WTC11 (cell line): ENCODE measurements at regions not wholly inside any gene's neighbourhood (a gene's known extent, or its start where the extent isn't known, plus 50 kb on each side); places are given as distances from the start of the nearest gene placed in this dataset.

Source experiments
- ATAC-seq: fragments of 200-7000 bp; cut with Tn5 transposase; 2 replicates; pipeline ENCODE4 v1.10.0; 2021; ENCODE audit warnings: mild to moderate bottlenecking, moderate library complexity
- CTCF ChIA-PET: fragments of 300-600 bp; sonication (Branson Sonifier 250); formaldehyde crosslinking; loops from one replicate; lab custom pipeline; 2021; ENCODE audit warnings: antibody characterized with exemption; lab: Charles Lee
- POLR2A ChIA-PET: fragments of 350-600 bp; sonication (Branson Sonifier 250); formaldehyde crosslinking; loops from one replicate; lab custom pipeline; 2021; ENCODE audit warnings: antibody characterized with exemption; lab: Charles Lee
- DNase-seq: peaks from one replicate; pipeline ENCODE4 v3.0.0; 2021; ENCODE audit warnings: low spot score
- H3K27ac Mint-ChIP-seq: 2 replicates; pipeline ENCODE4 v1.8.0; 2021; ENCODE audit warnings: mixed read lengths
- H3K27me3 Mint-ChIP-seq: 2 replicates; pipeline ENCODE4 v1.8.0; 2021; ENCODE audit warnings: low read depth, mild to moderate bottlenecking, moderate library complexity, mixed read lengths
- H3K36me3 Mint-ChIP-seq: 2 replicates; pipeline ENCODE4 v1.8.0; 2021; ENCODE audit warnings: mixed read lengths
- H3K4me1 Mint-ChIP-seq: 2 replicates; pipeline ENCODE4 v1.8.0; 2022; ENCODE audit warnings: mixed read lengths
- H3K4me3 Mint-ChIP-seq: 2 replicates; pipeline ENCODE4 v1.8.0; 2021; ENCODE audit warnings: mild to moderate bottlenecking, moderate library complexity, mixed read lengths
- H3K9me3 Mint-ChIP-seq: 2 replicates; pipeline ENCODE4 v1.8.0; 2021; ENCODE audit warnings: mixed read lengths
- ESRRA ChIP-seq: sonication (generic); formaldehyde crosslinking; IDR thresholded peaks from 2 replicates; pipeline ENCODE4 v1.8.1; 2022; ENCODE audit warnings: mild to moderate bottlenecking, missing genetic modification reagents, borderline replicate concordance
- FOXK1 ChIP-seq: sonication (generic); formaldehyde crosslinking; IDR thresholded peaks from 2 replicates; pipeline ENCODE4 v1.8.0; 2022; ENCODE audit warnings: mild to moderate bottlenecking, moderate library complexity, missing genetic modification reagents
- FOXP1 ChIP-seq: sonication (generic); formaldehyde crosslinking; IDR thresholded peaks from 2 replicates; pipeline ENCODE4 v1.8.0; 2022; ENCODE audit warnings: missing genetic modification reagents, mild to moderate bottlenecking, moderate library complexity, borderline replicate concordance
- GABPB1 ChIP-seq: sonication (generic); formaldehyde crosslinking; IDR thresholded peaks from 2 replicates; pipeline ENCODE4 v1.8.1; 2023; ENCODE audit warnings: mild to moderate bottlenecking, missing genetic modification reagents
- GRHL2 ChIP-seq: fragments of 250-450 bp; sonication (Bioruptor Pico); IDR thresholded peaks from 2 replicates; pipeline ENCODE4 v1.8.0; 2022; ENCODE audit warnings: mild to moderate bottlenecking, moderate library complexity; ENCODE audit not compliant: insufficient replicate concordance, severe bottlenecking
- KAT7 ChIP-seq: sonication (generic); formaldehyde crosslinking; IDR thresholded peaks from 2 replicates; pipeline ENCODE4 v1.8.1; 2023; ENCODE audit warnings: missing genetic modification reagents, mild to moderate bottlenecking, borderline replicate concordance
- MXD4 ChIP-seq: fragments of 250-450 bp; sonication (Bioruptor Pico); IDR thresholded peaks from 2 replicates; pipeline ENCODE4 v1.8.0; 2021; ENCODE audit warnings: mild to moderate bottlenecking, moderate library complexity, borderline replicate concordance
- MYBL2 ChIP-seq: sonication (generic); formaldehyde crosslinking; IDR thresholded peaks from 2 replicates; pipeline ENCODE4 v1.8.1; 2023; ENCODE audit warnings: mild to moderate bottlenecking, moderate library complexity, missing genetic modification reagents
- OVOL2 ChIP-seq: fragments of 250-450 bp; sonication (Bioruptor Pico); IDR thresholded peaks from 2 replicates; pipeline ENCODE4 v1.9.0; 2021; ENCODE audit warnings: mild to moderate bottlenecking, borderline replicate concordance
- TEAD1 ChIP-seq: sonication (generic); formaldehyde crosslinking; IDR thresholded peaks from 2 replicates; pipeline ENCODE4 v1.8.0; 2022; ENCODE audit warnings: mild to moderate bottlenecking, missing genetic modification reagents
- ZNF317 ChIP-seq: sonication (generic); formaldehyde crosslinking; IDR thresholded peaks from 2 replicates; pipeline ENCODE4 v1.8.1; 2023; ENCODE audit warnings: low read depth, mild to moderate bottlenecking, moderate library complexity, missing genetic modification reagents, borderline replicate concordance
- ZNF671 ChIP-seq: fragments of 250-450 bp; sonication (Bioruptor Pico); IDR thresholded peaks from 2 replicates; pipeline ENCODE4 v1.8.0; 2021; ENCODE audit warnings: mild to moderate bottlenecking
- TF ChIP-seq, protein P1 (sequence below): sonication (generic); formaldehyde crosslinking; IDR thresholded peaks from 2 replicates; pipeline ENCODE4 v1.8.0; 2022; ENCODE audit warnings: missing genetic modification reagents
- TF ChIP-seq, protein P2 (sequence below): fragments of 250-450 bp; sonication (Bioruptor Pico); IDR thresholded peaks from 2 replicates; pipeline ENCODE4 v1.9.0; 2021; ENCODE audit warnings: mild to moderate bottlenecking, borderline replicate concordance
- TF ChIP-seq, protein P3 (sequence below): sonication (generic); formaldehyde crosslinking; IDR thresholded peaks from 2 replicates; pipeline ENCODE4 v1.8.0; 2023; ENCODE audit warnings: missing genetic modification reagents
- TF ChIP-seq, protein P4 (sequence below): sonication (generic); formaldehyde crosslinking; IDR thresholded peaks from 2 replicates; pipeline ENCODE4 v1.8.0; 2023; ENCODE audit warnings: missing genetic modification reagents, mild to moderate bottlenecking, borderline replicate concordance
- TF ChIP-seq, protein P5 (sequence below): sonication (generic); formaldehyde crosslinking; IDR thresholded peaks from 2 replicates; pipeline ENCODE4 v1.8.1; 2022; ENCODE audit warnings: low read depth, mild to moderate bottlenecking, moderate library complexity, missing genetic modification reagents, borderline replicate concordance

DNA sequence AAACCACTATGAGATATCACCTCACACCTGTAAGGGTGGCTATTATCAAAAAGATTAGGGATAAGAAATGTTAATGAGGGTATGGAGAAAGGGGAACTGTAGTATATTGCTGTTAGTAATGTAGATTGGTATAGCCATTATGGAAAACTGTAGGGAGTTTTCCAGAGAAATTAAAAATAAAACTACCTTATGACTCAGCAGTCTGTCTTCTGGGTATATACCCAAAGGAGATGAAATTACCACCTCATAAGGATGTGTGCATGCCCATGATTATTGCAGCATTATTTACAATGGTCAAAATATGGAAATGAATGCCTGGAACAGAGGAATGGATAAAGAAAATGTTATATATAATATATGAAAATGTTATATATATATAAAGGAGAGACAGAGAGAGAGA is 303.8 kb downstream of the METTL15 start:
- H3K27ac Mint-ChIP-seq: no peak overlapping the region
- POLR2A ChIA-PET: no interaction called here

DNA sequence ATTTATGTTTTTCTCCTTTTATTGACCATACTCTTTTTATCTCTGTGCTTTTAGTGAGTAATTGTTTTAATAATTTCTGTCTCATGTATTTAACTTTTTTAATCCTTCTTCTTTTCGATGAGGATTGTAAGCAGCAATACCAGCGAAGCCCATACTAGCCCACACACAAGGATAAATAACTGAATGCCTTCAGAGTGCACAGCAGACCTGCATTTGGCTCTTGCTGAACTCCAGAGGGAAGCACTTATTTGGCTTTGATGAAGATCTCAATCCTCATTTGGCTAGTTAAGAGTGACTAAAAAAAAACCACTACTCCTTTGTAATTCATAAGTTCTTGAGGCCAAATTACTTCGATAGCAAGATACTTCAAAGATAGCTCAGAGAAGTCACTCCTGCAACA is 293.3 kb downstream of the METTL15 start:
- Mint-ChIP-seq H3K27ac (no peak overlapping the region), H3K4me3 (no peak overlapping the region), H3K27me3 (no peaks in the 10 kb centered on the region), H3K9me3 (no peaks in the 10 kb centered on the region; the same call in 1 of the 2 replicates), H3K4me1 (no peaks in the 10 kb centered on the region), H3K36me3 (no peaks in the 10 kb centered on the region)
- TF ChIP-seq, protein P1, sequence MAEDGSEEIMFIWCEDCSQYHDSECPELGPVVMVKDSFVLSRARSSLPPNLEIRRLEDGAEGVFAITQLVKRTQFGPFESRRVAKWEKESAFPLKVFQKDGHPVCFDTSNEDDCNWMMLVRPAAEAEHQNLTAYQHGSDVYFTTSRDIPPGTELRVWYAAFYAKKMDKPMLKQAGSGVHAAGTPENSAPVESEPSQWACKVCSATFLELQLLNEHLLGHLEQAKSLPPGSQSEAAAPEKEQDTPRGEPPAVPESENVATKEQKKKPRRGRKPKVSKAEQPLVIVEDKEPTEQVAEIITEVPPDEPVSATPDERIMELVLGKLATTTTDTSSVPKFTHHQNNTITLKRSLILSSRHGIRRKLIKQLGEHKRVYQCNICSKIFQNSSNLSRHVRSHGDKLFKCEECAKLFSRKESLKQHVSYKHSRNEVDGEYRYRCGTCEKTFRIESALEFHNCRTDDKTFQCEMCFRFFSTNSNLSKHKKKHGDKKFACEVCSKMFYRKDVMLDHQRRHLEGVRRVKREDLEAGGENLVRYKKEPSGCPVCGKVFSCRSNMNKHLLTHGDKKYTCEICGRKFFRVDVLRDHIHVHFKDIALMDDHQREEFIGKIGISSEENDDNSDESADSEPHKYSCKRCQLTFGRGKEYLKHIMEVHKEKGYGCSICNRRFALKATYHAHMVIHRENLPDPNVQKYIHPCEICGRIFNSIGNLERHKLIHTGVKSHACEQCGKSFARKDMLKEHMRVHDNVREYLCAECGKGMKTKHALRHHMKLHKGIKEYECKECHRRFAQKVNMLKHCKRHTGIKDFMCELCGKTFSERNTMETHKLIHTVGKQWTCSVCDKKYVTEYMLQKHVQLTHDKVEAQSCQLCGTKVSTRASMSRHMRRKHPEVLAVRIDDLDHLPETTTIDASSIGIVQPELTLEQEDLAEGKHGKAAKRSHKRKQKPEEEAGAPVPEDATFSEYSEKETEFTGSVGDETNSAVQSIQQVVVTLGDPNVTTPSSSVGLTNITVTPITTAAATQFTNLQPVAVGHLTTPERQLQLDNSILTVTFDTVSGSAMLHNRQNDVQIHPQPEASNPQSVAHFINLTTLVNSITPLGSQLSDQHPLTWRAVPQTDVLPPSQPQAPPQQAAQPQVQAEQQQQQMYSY (CRISPR knock-in tag): no peak
- TF ChIP-seq, protein P2, sequence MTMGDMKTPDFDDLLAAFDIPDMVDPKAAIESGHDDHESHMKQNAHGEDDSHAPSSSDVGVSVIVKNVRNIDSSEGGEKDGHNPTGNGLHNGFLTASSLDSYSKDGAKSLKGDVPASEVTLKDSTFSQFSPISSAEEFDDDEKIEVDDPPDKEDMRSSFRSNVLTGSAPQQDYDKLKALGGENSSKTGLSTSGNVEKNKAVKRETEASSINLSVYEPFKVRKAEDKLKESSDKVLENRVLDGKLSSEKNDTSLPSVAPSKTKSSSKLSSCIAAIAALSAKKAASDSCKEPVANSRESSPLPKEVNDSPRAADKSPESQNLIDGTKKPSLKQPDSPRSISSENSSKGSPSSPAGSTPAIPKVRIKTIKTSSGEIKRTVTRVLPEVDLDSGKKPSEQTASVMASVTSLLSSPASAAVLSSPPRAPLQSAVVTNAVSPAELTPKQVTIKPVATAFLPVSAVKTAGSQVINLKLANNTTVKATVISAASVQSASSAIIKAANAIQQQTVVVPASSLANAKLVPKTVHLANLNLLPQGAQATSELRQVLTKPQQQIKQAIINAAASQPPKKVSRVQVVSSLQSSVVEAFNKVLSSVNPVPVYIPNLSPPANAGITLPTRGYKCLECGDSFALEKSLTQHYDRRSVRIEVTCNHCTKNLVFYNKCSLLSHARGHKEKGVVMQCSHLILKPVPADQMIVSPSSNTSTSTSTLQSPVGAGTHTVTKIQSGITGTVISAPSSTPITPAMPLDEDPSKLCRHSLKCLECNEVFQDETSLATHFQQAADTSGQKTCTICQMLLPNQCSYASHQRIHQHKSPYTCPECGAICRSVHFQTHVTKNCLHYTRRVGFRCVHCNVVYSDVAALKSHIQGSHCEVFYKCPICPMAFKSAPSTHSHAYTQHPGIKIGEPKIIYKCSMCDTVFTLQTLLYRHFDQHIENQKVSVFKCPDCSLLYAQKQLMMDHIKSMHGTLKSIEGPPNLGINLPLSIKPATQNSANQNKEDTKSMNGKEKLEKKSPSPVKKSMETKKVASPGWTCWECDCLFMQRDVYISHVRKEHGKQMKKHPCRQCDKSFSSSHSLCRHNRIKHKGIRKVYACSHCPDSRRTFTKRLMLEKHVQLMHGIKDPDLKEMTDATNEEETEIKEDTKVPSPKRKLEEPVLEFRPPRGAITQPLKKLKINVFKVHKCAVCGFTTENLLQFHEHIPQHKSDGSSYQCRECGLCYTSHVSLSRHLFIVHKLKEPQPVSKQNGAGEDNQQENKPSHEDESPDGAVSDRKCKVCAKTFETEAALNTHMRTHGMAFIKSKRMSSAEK (CRISPR knock-in tag): no peak
- TF ChIP-seq OVOL2 (CRISPR knock-in tag): no peak
- TF ChIP-seq, protein P3, sequence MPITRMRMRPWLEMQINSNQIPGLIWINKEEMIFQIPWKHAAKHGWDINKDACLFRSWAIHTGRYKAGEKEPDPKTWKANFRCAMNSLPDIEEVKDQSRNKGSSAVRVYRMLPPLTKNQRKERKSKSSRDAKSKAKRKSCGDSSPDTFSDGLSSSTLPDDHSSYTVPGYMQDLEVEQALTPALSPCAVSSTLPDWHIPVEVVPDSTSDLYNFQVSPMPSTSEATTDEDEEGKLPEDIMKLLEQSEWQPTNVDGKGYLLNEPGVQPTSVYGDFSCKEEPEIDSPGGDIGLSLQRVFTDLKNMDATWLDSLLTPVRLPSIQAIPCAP: no peak
- TF ChIP-seq KAT7 (CRISPR knock-in tag): no peak
- no peak for TF ChIP-seq ESRRA
- TF ChIP-seq FOXK1 (CRISPR knock-in tag): no peak
- TF ChIP-seq, protein P4, sequence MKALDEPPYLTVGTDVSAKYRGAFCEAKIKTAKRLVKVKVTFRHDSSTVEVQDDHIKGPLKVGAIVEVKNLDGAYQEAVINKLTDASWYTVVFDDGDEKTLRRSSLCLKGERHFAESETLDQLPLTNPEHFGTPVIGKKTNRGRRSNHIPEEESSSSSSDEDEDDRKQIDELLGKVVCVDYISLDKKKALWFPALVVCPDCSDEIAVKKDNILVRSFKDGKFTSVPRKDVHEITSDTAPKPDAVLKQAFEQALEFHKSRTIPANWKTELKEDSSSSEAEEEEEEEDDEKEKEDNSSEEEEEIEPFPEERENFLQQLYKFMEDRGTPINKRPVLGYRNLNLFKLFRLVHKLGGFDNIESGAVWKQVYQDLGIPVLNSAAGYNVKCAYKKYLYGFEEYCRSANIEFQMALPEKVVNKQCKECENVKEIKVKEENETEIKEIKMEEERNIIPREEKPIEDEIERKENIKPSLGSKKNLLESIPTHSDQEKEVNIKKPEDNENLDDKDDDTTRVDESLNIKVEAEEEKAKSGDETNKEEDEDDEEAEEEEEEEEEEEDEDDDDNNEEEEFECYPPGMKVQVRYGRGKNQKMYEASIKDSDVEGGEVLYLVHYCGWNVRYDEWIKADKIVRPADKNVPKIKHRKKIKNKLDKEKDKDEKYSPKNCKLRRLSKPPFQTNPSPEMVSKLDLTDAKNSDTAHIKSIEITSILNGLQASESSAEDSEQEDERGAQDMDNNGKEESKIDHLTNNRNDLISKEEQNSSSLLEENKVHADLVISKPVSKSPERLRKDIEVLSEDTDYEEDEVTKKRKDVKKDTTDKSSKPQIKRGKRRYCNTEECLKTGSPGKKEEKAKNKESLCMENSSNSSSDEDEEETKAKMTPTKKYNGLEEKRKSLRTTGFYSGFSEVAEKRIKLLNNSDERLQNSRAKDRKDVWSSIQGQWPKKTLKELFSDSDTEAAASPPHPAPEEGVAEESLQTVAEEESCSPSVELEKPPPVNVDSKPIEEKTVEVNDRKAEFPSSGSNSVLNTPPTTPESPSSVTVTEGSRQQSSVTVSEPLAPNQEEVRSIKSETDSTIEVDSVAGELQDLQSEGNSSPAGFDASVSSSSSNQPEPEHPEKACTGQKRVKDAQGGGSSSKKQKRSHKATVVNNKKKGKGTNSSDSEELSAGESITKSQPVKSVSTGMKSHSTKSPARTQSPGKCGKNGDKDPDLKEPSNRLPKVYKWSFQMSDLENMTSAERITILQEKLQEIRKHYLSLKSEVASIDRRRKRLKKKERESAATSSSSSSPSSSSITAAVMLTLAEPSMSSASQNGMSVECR (CRISPR knock-in tag): no peak
- TF ChIP-seq GABPB1 (CRISPR knock-in tag): no peak
- CTCF ChIA-PET: no interaction called here
- POLR2A ChIA-PET: no interaction called here
- DNase-seq: no peak
- no peak for ATAC-seq

More for the DNA sequence above, 303.8 kb downstream of the METTL15 start:
- ATAC-seq: no peak
- CTCF ChIA-PET: no interaction called here
- Mint-ChIP-seq H3K27me3 (no peaks in the 10 kb centered on the region), H3K9me3 (no peaks in the 10 kb centered on the region), H3K4me3 (no peak overlapping the region)
- no peak for TF ChIP-seq ZNF671 (CRISPR knock-in tag)
- no peak for TF ChIP-seq ZNF317 (CRISPR knock-in tag)
- no peak for TF ChIP-seq MXD4 (CRISPR knock-in tag)
- TF ChIP-seq TEAD1 (CRISPR knock-in tag): no peak
- TF ChIP-seq FOXP1 (CRISPR knock-in tag): no peak
- TF ChIP-seq, protein P5, sequence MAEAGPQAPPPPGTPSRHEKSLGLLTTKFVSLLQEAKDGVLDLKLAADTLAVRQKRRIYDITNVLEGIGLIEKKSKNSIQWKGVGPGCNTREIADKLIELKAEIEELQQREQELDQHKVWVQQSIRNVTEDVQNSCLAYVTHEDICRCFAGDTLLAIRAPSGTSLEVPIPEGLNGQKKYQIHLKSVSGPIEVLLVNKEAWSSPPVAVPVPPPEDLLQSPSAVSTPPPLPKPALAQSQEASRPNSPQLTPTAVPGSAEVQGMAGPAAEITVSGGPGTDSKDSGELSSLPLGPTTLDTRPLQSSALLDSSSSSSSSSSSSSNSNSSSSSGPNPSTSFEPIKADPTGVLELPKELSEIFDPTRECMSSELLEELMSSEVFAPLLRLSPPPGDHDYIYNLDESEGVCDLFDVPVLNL (CRISPR knock-in tag): no peak
- no peak for TF ChIP-seq KAT7 (CRISPR knock-in tag)
- TF ChIP-seq GRHL2 (CRISPR knock-in tag): no peak
- TF ChIP-seq MYBL2 (CRISPR knock-in tag): no peak
- TF ChIP-seq, all 79 proteins: peak for 0
- no peaks in the 10 kb centered on the region for H3K36me3 Mint-ChIP-seq
- DNase-seq: no peak
- no peaks in the 10 kb centered on the region for H3K4me1 Mint-ChIP-seq
